Putamen (tissue), 1 donor: ENCODE measurements at regions not wholly inside any gene's neighbourhood (a gene's known extent, or its start where the extent isn't known, plus 50 kb on each side); places are given as distances from the start of the nearest gene placed in this dataset.
"Not testable (repeated sequence)": the region's sequence is repeated elsewhere in the genome, so short reads cannot be mapped to it uniquely, and the experiment has no call there.

Experiments
- DNase-seq: peaks from one replicate; pipeline ENCODE4 v3.0.0-alpha.2; 2016; ENCODE audit warnings: low spot score

- DNase-seq = no peak
These were observed 263.7 kb downstream of the ANAPC1 start for GRCh38 chr2:111620281-111620680.

- DNase-seq = no peak
These were observed 261.1 kb downstream of the ANAPC1 start for GRCh38 chr2:111622859-111623258.

GRCh38 chr2:111623380-111623779, 260.6 kb downstream of the ANAPC1 start:
- no peak for DNase-seq

- DNase-seq = no peak
These were observed 259.4 kb downstream of the ANAPC1 start for GRCh38 chr2:111624411-111625156.

- DNase-seq = not testable (repeated sequence)
These were observed 258.8 kb downstream of the ANAPC1 start for GRCh38 chr2:111625157-111625537.

GRCh38 chr2:111626037-111626864, 257.7 kb downstream of the ANAPC1 start:
- no peak for DNase-seq

- DNase-seq = no peak
These were observed 257.2 kb downstream of the ANAPC1 start for GRCh38 chr2:111626865-111627163.

- DNase-seq = no peak
These were observed 256.7 kb downstream of the ANAPC1 start for GRCh38 chr2:111627256-111627655.

- DNase-seq = no peak
These were observed 255.8 kb downstream of the ANAPC1 start for GRCh38 chr2:111628221-111628620.

- DNase-seq = no peak
These were observed 254.0 kb downstream of the ANAPC1 start for GRCh38 chr2:111629983-111630382.

- DNase-seq = no peak
These were observed 251.3 kb downstream of the ANAPC1 start for GRCh38 chr2:111632661-111633060.

GRCh38 chr2:111633189-111633588, 250.8 kb downstream of the ANAPC1 start:
- DNase-seq = no peak

GRCh38 chr2:111633643-111634042, 250.3 kb downstream of the ANAPC1 start:
- no peak for DNase-seq

- no peak for DNase-seq
These were observed 249.8 kb downstream of the ANAPC1 start for GRCh38 chr2:111634050-111634794.

- no peak for DNase-seq
These were observed 248.9 kb downstream of the ANAPC1 start for GRCh38 chr2:111634995-111635538.

- no peak for DNase-seq
These were observed 247.1 kb downstream of the ANAPC1 start for GRCh38 chr2:111636905-111637304.

- no peak for DNase-seq
These were observed 245.6 kb downstream of the ANAPC1 start for GRCh38 chr2:111638274-111638877.

- no peak for DNase-seq
These were observed 243.5 kb downstream of the ANAPC1 start for GRCh38 chr2:111640480-111640879.

GRCh38 chr2:111642586-111643327, 241.2 kb downstream of the ANAPC1 start:
- no peak for DNase-seq

- no peak for DNase-seq
These were observed 240.2 kb downstream of the ANAPC1 start for GRCh38 chr2:111643759-111644158.

- no peak for DNase-seq
These were observed 236.6 kb downstream of the ANAPC1 start for GRCh38 chr2:111647359-111647758.
